ENCODE measurements at regions not wholly inside any gene's neighbourhood (a gene's known extent, or its start where the extent isn't known, plus 50 kb on each side); places are given as distances from the start of the nearest gene placed in this dataset.
"Not testable (repeated sequence)": the region's sequence is repeated elsewhere in the genome, so short reads cannot be mapped to it uniquely, and the experiment has no call there.

GRCh38 chr5:68983959-68984358 is 109.9 kb upstream of the SLC30A5 start:
- DNase-seq, result no peak
- intact Hi-C loops (cut with DNase I), result no loop called here

GRCh38 chr5:68991279-68992084 is 102.3 kb upstream of the SLC30A5 start:
- intact Hi-C loops (cut with DNase I), result no loop called here
- no peak for DNase-seq

GRCh38 chr5:68994645-68995044 is 99.2 kb upstream of the SLC30A5 start:
- DNase-seq, result no peak
- intact Hi-C loops (cut with DNase I), result no loop called here

GRCh38 chr5:68995845-68996545 is 97.8 kb upstream of the SLC30A5 start:
- intact Hi-C loops (cut with DNase I), result no loop called here
- no peak for DNase-seq

GRCh38 chr5:68999181-68999580 is 94.6 kb upstream of the SLC30A5 start:
- DNase-seq, result no peak
- intact Hi-C loops (cut with DNase I), result no loop called here

GRCh38 chr5:69000216-69000919 is 93.4 kb upstream of the SLC30A5 start:
- intact Hi-C loops (cut with DNase I), result no loop called here
- DNase-seq, result no peak

- intact Hi-C loops (cut with DNase I), result no loop called here
- no peak for DNase-seq
Observed at GRCh38 chr5:69000949-69001348, 92.9 kb upstream of the SLC30A5 start.

GRCh38 chr5:69001627-69002026 is 92.2 kb upstream of the SLC30A5 start:
- intact Hi-C loops (cut with DNase I), result no loop called here
- no peak for DNase-seq

- no peak for DNase-seq
- intact Hi-C loops (cut with DNase I), result no loop called here
Observed at GRCh38 chr5:69004127-69004526, 89.7 kb upstream of the SLC30A5 start.

- no peak for DNase-seq
- intact Hi-C loops (cut with DNase I), result loop anchor here (5.0 kb wide), 1 partner anchor 717 kb away; no protein-coding TSS in a partner anchor
Observed at GRCh38 chr5:69004676-69005075, 89.1 kb upstream of the SLC30A5 start.

- DNase-seq, result peak in 8 of 10 donors; percentile 42 to 93 (median 69)
- intact Hi-C loops (cut with DNase I), result loop anchor here (5.0 kb wide), 1 partner anchor 719 kb away; no protein-coding TSS in a partner anchor
Observed at GRCh38 chr5:69006030-69006429, 87.8 kb upstream of the SLC30A5 start.

- DNase-seq, result no peak
- intact Hi-C loops (cut with DNase I), result loop anchor here (5.0 kb wide), 1 partner anchor 720 kb away; no protein-coding TSS in a partner anchor
Observed at GRCh38 chr5:69007163-69007562, 86.7 kb upstream of the SLC30A5 start.

GRCh38 chr5:69007726-69008368 is 86.0 kb upstream of the SLC30A5 start:
- intact Hi-C loops (cut with DNase I), result loop anchor here (5.0 kb wide), 1 partner anchor 721 kb away; no protein-coding TSS in a partner anchor
- DNase-seq, result peak; percentile 64 to 95 (median 80)

GRCh38 chr5:69010476-69010875 is 83.3 kb upstream of the SLC30A5 start:
- DNase-seq, result no peak
- intact Hi-C loops (cut with DNase I), result no loop called here

GRCh38 chr5:69011910-69012309 is 81.9 kb upstream of the SLC30A5 start:
- intact Hi-C loops (cut with DNase I), result no loop called here
- no peak for DNase-seq

GRCh38 chr5:69013481-69013880 is 80.3 kb upstream of the SLC30A5 start:
- no peak for DNase-seq
- intact Hi-C loops (cut with DNase I), result no loop called here

GRCh38 chr5:69014007-69014406 is 79.8 kb upstream of the SLC30A5 start:
- DNase-seq; intact Hi-C loops (cut with DNase I): not testable (repeated sequence)

- intact Hi-C loops (cut with DNase I), result no loop called here
- no peak for DNase-seq
Observed at GRCh38 chr5:69019668-69020375, 74.0 kb upstream of the SLC30A5 start.

- DNase-seq, result peak in 1 of 10 donors; percentile 13
- intact Hi-C loops (cut with DNase I), result no loop called here
Observed at GRCh38 chr5:69024241-69024651, 69.6 kb upstream of the SLC30A5 start.

GRCh38 chr5:69029292-69029691 is 64.5 kb upstream of the SLC30A5 start:
- no peak for DNase-seq
- intact Hi-C loops (cut with DNase I), result no loop called here
